ENCODE measurements at regions not wholly inside any gene's neighbourhood (a gene's known extent, or its start where the extent isn't known, plus 50 kb on each side); places are given as distances from the start of the nearest gene placed in this dataset.

DNA sequence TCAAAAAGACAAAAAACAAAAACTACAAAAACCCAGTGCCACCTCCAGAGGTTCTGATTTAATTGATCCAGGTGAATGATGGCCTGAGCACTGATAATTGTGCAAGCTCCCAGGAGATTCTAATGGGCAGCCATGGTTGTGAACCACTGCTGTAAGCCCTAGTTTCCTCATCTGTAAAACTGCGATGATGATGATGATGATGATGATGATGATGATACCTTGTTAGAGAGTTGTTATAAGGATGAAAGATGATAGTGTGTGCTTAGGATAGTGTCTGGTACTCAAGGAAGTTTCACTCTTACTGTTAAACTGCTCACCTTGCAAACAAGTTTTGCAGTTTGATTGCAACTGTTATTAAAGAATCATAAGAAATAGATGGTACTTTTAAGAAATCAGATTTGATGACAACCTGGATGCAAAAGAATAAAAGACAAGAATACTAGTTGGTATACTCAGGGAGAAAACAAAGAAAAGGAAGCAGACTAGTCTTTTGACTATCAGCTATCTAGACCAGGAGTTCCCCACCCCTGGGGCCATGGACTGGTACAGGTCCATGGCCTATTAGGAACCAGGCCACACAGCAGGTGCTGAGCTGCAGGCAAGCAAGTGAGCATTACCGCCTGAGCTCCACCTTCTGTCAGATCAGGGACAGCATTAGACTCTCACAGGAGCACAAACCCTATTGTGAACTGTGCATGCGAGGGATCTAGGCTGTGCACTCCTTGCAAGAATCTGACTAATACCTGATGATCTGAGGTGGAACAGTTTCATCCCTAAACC lies 98.0 kb downstream of the OR2K2 start:
- Mint-ChIP-seq H3K27ac (no peak overlapping the region), H3K4me1 (no peaks in the 10 kb centered on the region), H3K27me3 (no peaks in the 10 kb centered on the region), H3K4me3 (no peak overlapping the region), H3K9me3 (peaks cover 0 to 6% (median 0%) of the 10 kb centered on the region in 5 donors), H3K36me3 (no peaks in the 10 kb centered on the region)
- Histone ChIP-seq H3K27me3 (ENCODE audit: insufficient read depth, low read length, poor library complexity, severe bottlenecking) (no peaks in the 10 kb centered on the region), H3K9me3 (ENCODE audit: low read length) (no peaks in the 10 kb centered on the region), H3K36me3 (ENCODE audit: insufficient read depth, low read length) (no peaks in the 10 kb centered on the region), H3K4me3 (ENCODE audit: low read length) (no peak overlapping the region), H3K4me1 (ENCODE audit: insufficient read depth, low read length) (no peaks in the 10 kb centered on the region), H3K27ac (ENCODE audit: low read depth, low read length) (no peak overlapping the region)
- ChIA-PET POLR2A (no interaction called here), CTCF (no interaction called here)
- DNase-seq: no peak

- no peaks in the 10 kb centered on the region for H3K4me1 ChIP-seq (ENCODE audit: insufficient read depth, low read length)
- H3K27ac ChIP-seq (ENCODE audit: low read depth, low read length): no peak overlapping the region
- peaks cover 0 to 2% of the 10 kb centered on the region in 2 donors for H3K27me3 Mint-ChIP-seq
- ChIA-PET CTCF (no interaction called here), POLR2A (no interaction called here)
- H3K9me3 ChIP-seq (ENCODE audit: low read length): no peaks in the 10 kb centered on the region
- no peaks in the 10 kb centered on the region for H3K36me3 Mint-ChIP-seq
- peaks cover 2 to 12% (median 9%) of the 10 kb centered on the region in 5 donors for H3K9me3 Mint-ChIP-seq
- no peaks in the 10 kb centered on the region for H3K36me3 ChIP-seq (ENCODE audit: insufficient read depth, low read length)
- no peak overlapping the region for H3K4me3 ChIP-seq (ENCODE audit: low read length)
- H3K27me3 ChIP-seq (ENCODE audit: insufficient read depth, low read length, poor library complexity, severe bottlenecking): no peaks in the 10 kb centered on the region
- DNase-seq: no peak
- no peaks in the 10 kb centered on the region for H3K4me1 Mint-ChIP-seq
- no peak overlapping the region for H3K27ac Mint-ChIP-seq
- H3K4me3 Mint-ChIP-seq: no peak overlapping the region
These were observed 107.3 kb downstream of the OR2K2 start for GRCh38 chr9:111222757-111223156.

DNA sequence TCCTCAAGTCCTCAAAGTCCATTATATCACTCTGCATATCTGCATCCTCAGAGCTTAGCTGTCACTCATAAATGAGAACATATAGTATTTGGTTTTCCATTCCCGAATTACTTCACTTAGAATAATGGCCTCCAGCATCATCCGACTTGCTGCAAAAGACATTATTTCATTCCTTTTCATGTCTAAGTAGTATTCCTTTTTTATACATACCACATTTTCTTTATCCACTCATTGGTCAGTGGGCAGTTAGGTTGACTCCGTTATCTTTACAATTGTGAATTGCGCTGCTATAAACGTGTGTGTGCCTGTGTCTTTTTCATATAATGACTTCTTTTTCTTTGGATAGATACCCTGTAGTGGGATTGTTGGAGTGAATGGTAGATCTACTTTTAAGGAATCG lies 117.2 kb downstream of the OR2K2 start:
- no peaks in the 10 kb centered on the region for H3K27me3 ChIP-seq (ENCODE audit: insufficient read depth, low read length, poor library complexity, severe bottlenecking)
- ChIA-PET POLR2A (no interaction called here), CTCF (no interaction called here)
- no peak for DNase-seq
- Mint-ChIP-seq H3K9me3 (peaks cover 0 to 5% (median 3%) of the 10 kb centered on the region in 5 donors), H3K27ac (no peak overlapping the region), H3K36me3 (no peaks in the 10 kb centered on the region), H3K4me3 (no peak overlapping the region), H3K4me1 (no peaks in the 10 kb centered on the region), H3K27me3 (peaks cover 2 to 4% of the 10 kb centered on the region in 2 donors)
- H3K36me3 ChIP-seq (ENCODE audit: insufficient read depth, low read length): no peaks in the 10 kb centered on the region
- no peaks in the 10 kb centered on the region for H3K4me1 ChIP-seq (ENCODE audit: insufficient read depth, low read length)
- no peaks in the 10 kb centered on the region for H3K9me3 ChIP-seq (ENCODE audit: low read length)
- H3K27ac ChIP-seq (ENCODE audit: low read depth, low read length): no peak overlapping the region
- H3K4me3 ChIP-seq (ENCODE audit: low read length): no peak overlapping the region

GRCh38 chr9:111198936-111199335 lies 131.1 kb downstream of the OR2K2 start:
- H3K27me3 Mint-ChIP-seq: peaks cover 0 to 1% of the 10 kb centered on the region in 2 donors
- Histone ChIP-seq H3K4me3 (ENCODE audit: low read length) (no peak overlapping the region), H3K36me3 (ENCODE audit: insufficient read depth, low read length) (no peaks in the 10 kb centered on the region), H3K27ac (ENCODE audit: low read depth, low read length) (no peak overlapping the region), H3K27me3 (ENCODE audit: insufficient read depth, low read length, poor library complexity, severe bottlenecking) (no peaks in the 10 kb centered on the region), H3K9me3 (ENCODE audit: low read length) (no peaks in the 10 kb centered on the region), H3K4me1 (ENCODE audit: insufficient read depth, low read length) (no peaks in the 10 kb centered on the region)
- H3K36me3 Mint-ChIP-seq: peaks cover 0 to 10% (median 0%) of the 10 kb centered on the region in 3 donors
- CTCF ChIA-PET: no interaction called here
- no peak overlapping the region for H3K4me3 Mint-ChIP-seq
- POLR2A ChIA-PET: no interaction called here
- no peak overlapping the region for H3K27ac Mint-ChIP-seq
- no peak for DNase-seq
- no peaks in the 10 kb centered on the region for H3K4me1 Mint-ChIP-seq
- peaks cover 9 to 24% (median 21%) of the 10 kb centered on the region in 5 donors for H3K9me3 Mint-ChIP-seq

DNA sequence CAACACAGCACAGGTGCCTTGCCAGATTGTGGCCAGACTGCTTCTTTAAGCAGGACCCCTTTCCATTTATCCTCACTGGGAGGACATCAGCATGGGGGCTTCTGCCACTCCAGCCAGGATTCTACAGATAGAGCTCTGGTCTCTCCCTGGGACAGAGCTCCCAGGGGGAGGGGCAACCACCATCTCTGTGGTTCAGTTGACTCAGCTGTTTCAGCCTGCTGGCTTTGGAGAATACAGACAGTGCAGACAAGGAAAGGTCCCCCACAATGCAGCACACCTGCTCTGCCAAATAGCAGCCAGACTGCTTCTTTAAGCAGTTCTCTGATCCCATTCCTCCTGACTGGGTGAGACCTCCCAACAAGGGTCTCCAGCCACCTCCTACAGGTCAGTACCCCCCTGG lies 132.8 kb downstream of the OR2K2 start:
- ChIA-PET POLR2A (no interaction called here), CTCF (no interaction called here)
- peaks cover 0 to 1% of the 10 kb centered on the region in 2 donors for H3K27me3 Mint-ChIP-seq
- Histone ChIP-seq H3K4me3 (ENCODE audit: low read length) (no peak overlapping the region), H3K36me3 (ENCODE audit: insufficient read depth, low read length) (no peaks in the 10 kb centered on the region), H3K27me3 (ENCODE audit: insufficient read depth, low read length, poor library complexity, severe bottlenecking) (no peaks in the 10 kb centered on the region), H3K9me3 (ENCODE audit: low read length) (no peaks in the 10 kb centered on the region), H3K27ac (ENCODE audit: low read depth, low read length) (no peak overlapping the region), H3K4me1 (ENCODE audit: insufficient read depth, low read length) (no peaks in the 10 kb centered on the region)
- peaks cover 4 to 13% (median 11%) of the 10 kb centered on the region in 5 donors for H3K9me3 Mint-ChIP-seq
- no peaks in the 10 kb centered on the region for H3K4me1 Mint-ChIP-seq
- no peak overlapping the region for H3K4me3 Mint-ChIP-seq
- H3K27ac Mint-ChIP-seq: no peak overlapping the region
- H3K36me3 Mint-ChIP-seq: peaks cover 0 to 3% (median 0%) of the 10 kb centered on the region in 3 donors
- DNase-seq: no peak

GRCh38 chr9:111195766-111196165 lies 134.3 kb downstream of the OR2K2 start:
- H3K9me3 Mint-ChIP-seq: peaks cover 3 to 13% (median 8%) of the 10 kb centered on the region in 5 donors
- no peaks in the 10 kb centered on the region for H3K4me1 Mint-ChIP-seq
- POLR2A ChIA-PET: no interaction called here
- Histone ChIP-seq H3K9me3 (ENCODE audit: low read length) (no peaks in the 10 kb centered on the region), H3K4me3 (ENCODE audit: low read length) (no peak overlapping the region), H3K27ac (ENCODE audit: low read depth, low read length) (no peak overlapping the region), H3K4me1 (ENCODE audit: insufficient read depth, low read length) (no peaks in the 10 kb centered on the region), H3K36me3 (ENCODE audit: insufficient read depth, low read length) (no peaks in the 10 kb centered on the region), H3K27me3 (ENCODE audit: insufficient read depth, low read length, poor library complexity, severe bottlenecking) (no peaks in the 10 kb centered on the region)
- H3K36me3 Mint-ChIP-seq: peaks cover 0 to 3% (median 0%) of the 10 kb centered on the region in 3 donors
- no peak overlapping the region for H3K27ac Mint-ChIP-seq
- H3K4me3 Mint-ChIP-seq: no peak overlapping the region
- no peak for DNase-seq
- peaks cover 0 to 1% of the 10 kb centered on the region in 2 donors for H3K27me3 Mint-ChIP-seq
- CTCF ChIA-PET: no interaction called here

GRCh38 chr9:111193095-111193494 lies 136.9 kb downstream of the OR2K2 start:
- Mint-ChIP-seq H3K4me1 (no peaks in the 10 kb centered on the region), H3K36me3 (no peaks in the 10 kb centered on the region), H3K27ac (peak overlapping the region in 1 of 8 donors; percentile 80), H3K9me3 (peaks cover 0 to 5% (median 1%) of the 10 kb centered on the region in 5 donors), H3K27me3 (peaks cover 0 to 1% of the 10 kb centered on the region in 2 donors), H3K4me3 (no peak overlapping the region)
- Histone ChIP-seq H3K9me3 (ENCODE audit: low read length) (no peaks in the 10 kb centered on the region), H3K27ac (ENCODE audit: low read depth, low read length) (no peak overlapping the region), H3K36me3 (ENCODE audit: insufficient read depth, low read length) (no peaks in the 10 kb centered on the region), H3K27me3 (ENCODE audit: insufficient read depth, low read length, poor library complexity, severe bottlenecking) (no peaks in the 10 kb centered on the region), H3K4me3 (ENCODE audit: low read length) (no peak overlapping the region), H3K4me1 (ENCODE audit: insufficient read depth, low read length) (no peaks in the 10 kb centered on the region)
- ChIA-PET CTCF (no interaction called here), POLR2A (no interaction called here)
- DNase-seq: no peak

DNA sequence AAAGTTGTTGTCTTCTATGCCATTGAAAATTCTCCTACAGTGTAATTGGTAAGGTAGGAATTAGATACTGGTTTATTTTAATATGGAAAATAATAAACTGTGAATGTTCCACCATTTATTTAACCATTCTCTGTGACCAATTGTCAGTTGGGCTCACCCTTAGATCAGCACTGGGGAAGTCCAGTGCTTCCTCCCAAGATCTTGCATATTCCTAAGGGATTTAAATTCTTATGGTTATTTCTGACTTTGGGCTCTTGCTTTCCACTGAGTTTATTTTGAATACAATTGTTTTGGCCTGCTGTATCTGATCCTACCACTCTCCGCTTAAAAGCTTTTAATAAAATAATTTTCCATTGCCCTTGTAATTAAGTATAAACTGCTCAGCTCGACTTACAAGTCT lies 137.4 kb downstream of the OR2K2 start:
- DNase-seq: no peak
- Histone ChIP-seq H3K4me3 (ENCODE audit: low read length) (no peak overlapping the region), H3K36me3 (ENCODE audit: insufficient read depth, low read length) (no peaks in the 10 kb centered on the region), H3K9me3 (ENCODE audit: low read length) (no peaks in the 10 kb centered on the region), H3K27ac (ENCODE audit: low read depth, low read length) (no peak overlapping the region), H3K27me3 (ENCODE audit: insufficient read depth, low read length, poor library complexity, severe bottlenecking) (no peaks in the 10 kb centered on the region), H3K4me1 (ENCODE audit: insufficient read depth, low read length) (no peaks in the 10 kb centered on the region)
- no peaks in the 10 kb centered on the region for H3K4me1 Mint-ChIP-seq
- peak overlapping the region in 1 of 8 donors; percentile 80 for H3K27ac Mint-ChIP-seq
- peaks cover 0 to 3% (median 0%) of the 10 kb centered on the region in 5 donors for H3K9me3 Mint-ChIP-seq
- no peak overlapping the region for H3K4me3 Mint-ChIP-seq
- H3K27me3 Mint-ChIP-seq: peaks cover 0 to 1% of the 10 kb centered on the region in 2 donors
- POLR2A ChIA-PET: no interaction called here
- CTCF ChIA-PET: no interaction called here
- no peaks in the 10 kb centered on the region for H3K36me3 Mint-ChIP-seq
